ENCODE measurements at regions not wholly inside any gene's neighbourhood (a gene's known extent, or its start where the extent isn't known, plus 50 kb on each side); places are given as distances from the start of the nearest gene placed in this dataset.

GRCh38 chr5:88613051-88613450 lies 269.9 kb downstream of the MEF2C start:
- no peak for DNase-seq

- no peak for DNase-seq
These were observed 272.4 kb downstream of the MEF2C start for GRCh38 chr5:88610586-88610985.

- no peak for DNase-seq
These were observed 275.5 kb downstream of the MEF2C start for GRCh38 chr5:88607492-88607891.

GRCh38 chr5:88606626-88607025 lies 276.4 kb downstream of the MEF2C start:
- no peak for DNase-seq

- no peak for DNase-seq
These were observed 276.8 kb downstream of the MEF2C start for GRCh38 chr5:88606173-88606572.

GRCh38 chr5:88602584-88602983 lies 280.4 kb downstream of the MEF2C start:
- DNase-seq = no peak

GRCh38 chr5:88594441-88594840 lies 288.5 kb downstream of the MEF2C start:
- DNase-seq = no peak

- no peak for DNase-seq
These were observed 294.4 kb downstream of the MEF2C start for GRCh38 chr5:88588609-88589008.

- DNase-seq = no peak
These were observed 299.5 kb downstream of the MEF2C start for GRCh38 chr5:88583471-88583870.

- no peak for DNase-seq
These were observed 289.7 kb upstream of the TMEM161B start for GRCh38 chr5:88558366-88558765.

GRCh38 chr5:88557881-88558280 lies 289.2 kb upstream of the TMEM161B start:
- no peak for DNase-seq

GRCh38 chr5:88557131-88557530 lies 288.5 kb upstream of the TMEM161B start:
- DNase-seq = no peak

- DNase-seq = no peak
These were observed 287.8 kb upstream of the TMEM161B start for GRCh38 chr5:88556406-88556805.

- DNase-seq = no peak
These were observed 287.0 kb upstream of the TMEM161B start for GRCh38 chr5:88555674-88556073.

GRCh38 chr5:88553986-88554385 lies 285.3 kb upstream of the TMEM161B start:
- no peak for DNase-seq

GRCh38 chr5:88553136-88553875 lies 284.7 kb upstream of the TMEM161B start:
- DNase-seq = no peak

GRCh38 chr5:88552426-88552825 lies 283.8 kb upstream of the TMEM161B start:
- no peak for DNase-seq

- no peak for DNase-seq
These were observed 283.2 kb upstream of the TMEM161B start for GRCh38 chr5:88551724-88552345.

GRCh38 chr5:88550736-88551135 lies 282.1 kb upstream of the TMEM161B start:
- no peak for DNase-seq

- DNase-seq = no peak
These were observed 279.6 kb upstream of the TMEM161B start for GRCh38 chr5:88548136-88548805.

- DNase-seq = no peak
These were observed 276.7 kb upstream of the TMEM161B start for GRCh38 chr5:88545338-88545737.

GRCh38 chr5:88544671-88545070 lies 276.0 kb upstream of the TMEM161B start:
- DNase-seq = no peak

- no peak for DNase-seq
These were observed 275.5 kb upstream of the TMEM161B start for GRCh38 chr5:88544136-88544645.

- no peak for DNase-seq
These were observed 274.1 kb upstream of the TMEM161B start for GRCh38 chr5:88542786-88543185.

Data from NCI-H1436 treated with DMSO at 0.1 percent for 48 hours (cell line).